Endothelial cell of umbilical vein (primary cell): ENCODE measurements at regions not wholly inside any gene's neighbourhood (a gene's known extent, or its start where the extent isn't known, plus 50 kb on each side); places are given as distances from the start of the nearest gene placed in this dataset.

Source experiments
- BruUV-seq: library from RNA; stranded (reverse); fragments of 400-500 nt; replicated peaks from 2 replicates; lab custom pipeline; 2021; lab: Mats Ljungman, UMichigan
- CTCF ChIA-PET: fragments of 300-600, 350-600 bp; sonication (Branson Sonifier 250); formaldehyde crosslinking; loops from one replicate; lab custom pipeline; 2021; ENCODE audit warnings: antibody characterized with exemption, inconsistent platforms; lab: Charles Lee
- POLR2A ChIA-PET: fragments of 300-600, 350-600 bp; sonication (Branson Sonifier 250); formaldehyde crosslinking; loops from one replicate; lab custom pipeline; 2021; ENCODE audit warnings: antibody characterized with exemption, inconsistent platforms; lab: Charles Lee
- DNase-seq: peaks from one replicate; pipeline ENCODE4 v3.0.0-alpha.2; 2011; ENCODE audit warnings: low read depth, low spot score
- FAIRE-seq: peaks from 2 replicates; lab custom pipeline; 2011; peaks lifted over from hg19 to GRCh38; lab: Jason Lieb, UNC
- H2AFZ ChIP-seq: 2 replicates; pipeline ENCODE4 v1.6.0; 2012; ENCODE audit warnings: low read depth, low read length, control low read depth, inconsistent platforms
- H3K27ac ChIP-seq: 2 replicates; pipeline ENCODE4 v1.5.1; 2011; ENCODE audit warnings: low read depth, mild to moderate bottlenecking, control low read depth, low read length, moderate library complexity; ENCODE audit not compliant: insufficient read depth
- H3K27me3 ChIP-seq, 2 experiments: 2 replicates each; pipeline versions ENCODE4 v1.6.0 to v1.6.1; 2011; ENCODE audit warnings: low read length in 2 of 2, mixed read lengths in 1 of 2; ENCODE audit not compliant: control insufficient read depth in 2 of 2, insufficient read depth in 2 of 2
- H3K36me3 ChIP-seq, 2 experiments: 2 replicates in 1 of 2; 3 replicates in 1 of 2; pipeline ENCODE4 v1.5.1; 2011; ENCODE audit warnings: low read length in 2 of 2, mild to moderate bottlenecking in 1 of 2, moderate library complexity in 1 of 2; ENCODE audit not compliant: control insufficient read depth in 2 of 2, insufficient read depth in 2 of 2; ENCODE audit errors: extremely low read depth in 1 of 2
- H3K4me1 ChIP-seq: 3 replicates; pipeline ENCODE4 v1.5.1; 2011; ENCODE audit warnings: mild to moderate bottlenecking, low read length; ENCODE audit not compliant: control insufficient read depth, insufficient read depth; ENCODE audit errors: extremely low read depth
- H3K4me2 ChIP-seq: 2 replicates; pipeline ENCODE4 v1.6.1; 2011; ENCODE audit warnings: low read length, control low read depth, mixed read lengths; ENCODE audit not compliant: insufficient read depth
- H3K4me3 ChIP-seq, 3 experiments: fragments of 200-600 bp in 1 of 3; sonication (generic), shearing (Covaris generic) in 1 of 3; replicated peaks in 1 of 3; 2 replicates each; pipeline ENCODE4 v1.5.1; 2011 to 2016; ENCODE audit warnings: control low read depth in 3 of 3, low read length in 3 of 3, mild to moderate bottlenecking in 2 of 3, inconsistent platforms in 1 of 3, low read depth in 1 of 3, moderate library complexity in 1 of 3; ENCODE audit not compliant: insufficient read depth in 1 of 3
- H3K79me2 ChIP-seq: 2 replicates; pipeline ENCODE4 v1.6.0; 2012; ENCODE audit warnings: low read length, inconsistent platforms; ENCODE audit not compliant: control insufficient read depth, insufficient read depth
- H3K9ac ChIP-seq: replicated peaks from 2 replicates; pipeline ENCODE3; 2011; ENCODE audit warnings: low read length, control low read depth; ENCODE audit not compliant: insufficient read depth; ENCODE audit errors: extremely low read depth
- H3K9me1 ChIP-seq: replicated peaks from 3 replicates; pipeline ENCODE4 v1.6.0; 2011; ENCODE audit warnings: mild to moderate bottlenecking, low read length; ENCODE audit not compliant: control insufficient read depth, insufficient read depth; ENCODE audit errors: extremely low read depth
- H3K9me3 ChIP-seq: replicated peaks from 2 replicates; pipeline ENCODE4 v1.5.1; 2012; ENCODE audit warnings: low read length, inconsistent platforms; ENCODE audit not compliant: control insufficient read depth, insufficient read depth
- H4K20me1 ChIP-seq: replicated peaks from 2 replicates; pipeline ENCODE3; 2011; ENCODE audit warnings: mild to moderate bottlenecking, low read length; ENCODE audit not compliant: control insufficient read depth, insufficient read depth; ENCODE audit errors: extremely low read depth
- CTCF ChIP-seq, 2 donors: IDR thresholded peaks; 1 replicate in 1 of 2; 2 replicates in 1 of 2; pipeline ENCODE4 v1.5.1; 2011; ENCODE audit warnings: low read length in 2 of 2, mild to moderate bottlenecking in 2 of 2, moderate library complexity in 2 of 2, control low read depth in 1 of 2, inconsistent platforms in 1 of 2, low read depth in 1 of 2; ENCODE audit not compliant: insufficient read depth in 1 of 2; ENCODE audit errors: extremely low read depth in 1 of 2
- EZH2 ChIP-seq: IDR thresholded peaks from 2 replicates; pipeline ENCODE4 v1.6.1; 2012; ENCODE audit warnings: borderline replicate concordance, low read depth, mild to moderate bottlenecking, moderate library complexity, low read length, inconsistent platforms; ENCODE audit not compliant: severe bottlenecking
- FOS ChIP-seq: IDR thresholded peaks from 2 replicates; pipeline ENCODE4 v1.6.1; 2011; ENCODE audit warnings: mild to moderate bottlenecking, low read length, moderate library complexity, borderline replicate concordance; ENCODE audit not compliant: insufficient read depth
- GATA2 ChIP-seq: IDR thresholded peaks from 2 replicates; pipeline ENCODE4 v1.7.0; 2011; ENCODE audit warnings: low read depth, mild to moderate bottlenecking, moderate library complexity, mixed read lengths, low read length; ENCODE audit not compliant: insufficient read length, insufficient read depth
- JUN ChIP-seq: IDR thresholded peaks from 2 replicates; pipeline ENCODE4 v1.6.1; 2011; ENCODE audit warnings: borderline replicate concordance, low read depth; ENCODE audit not compliant: insufficient read length, insufficient read depth
- MAX ChIP-seq: IDR thresholded peaks from 2 replicates; pipeline ENCODE4 v1.6.1; 2011; ENCODE audit not compliant: insufficient read depth, insufficient read length
- MYC ChIP-seq: IDR thresholded peaks from one replicate; pipeline ENCODE4 v1.6.1; 2011; ENCODE audit warnings: mild to moderate bottlenecking, low read depth, low read length
- POLR2A ChIP-seq: IDR thresholded peaks from 2 replicates; pipeline ENCODE4 v1.6.1; 2012; ENCODE audit warnings: low read depth, mild to moderate bottlenecking, control low read depth, low read length
- POLR2AphosphoS5 ChIP-seq: IDR thresholded peaks from 2 replicates; pipeline ENCODE4 v1.6.1; 2012; ENCODE audit warnings: low read depth, mild to moderate bottlenecking, control low read depth, low read length, moderate library complexity; ENCODE audit not compliant: insufficient read depth
- dilution Hi-C: fragments of 300-500 bp; cut with MboI; formaldehyde crosslinking; loops from one replicate; pipeline ENCODE4 v1.15.0; 2019; ENCODE audit warnings: low sequenced_read_pairs; ENCODE audit not compliant: extremely low pct_ligation_motif_present
- intact Hi-C: fragments of 100-400 bp; cut with micrococcal nuclease; formaldehyde crosslinking; loops from one replicate; pipeline ENCODE4 v1.10.0; 2022

DNA sequence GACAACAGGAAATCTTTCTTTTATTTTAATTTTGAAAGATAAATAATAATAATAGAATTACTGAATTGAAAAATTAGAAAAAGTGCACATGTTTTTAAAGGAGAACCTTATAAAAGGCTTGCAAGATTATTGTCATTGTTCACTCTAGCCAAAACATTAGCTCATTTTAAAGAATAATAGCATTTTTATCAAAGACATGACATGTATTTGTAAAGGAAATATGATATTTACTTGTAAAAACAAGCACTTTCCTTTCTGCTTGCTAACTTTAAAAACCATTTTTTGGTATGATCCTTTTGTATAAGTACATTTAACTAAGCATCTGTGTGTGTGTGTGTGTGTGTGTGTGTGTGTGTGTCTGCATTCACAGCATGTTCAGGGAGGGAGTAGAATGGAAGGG, 156.3 kb upstream of the C1orf87 start:
- DNase-seq (peak; percentile 29), FAIRE-seq (no peak)
- peaks cover 14% of the 10 kb centered on the region for H3K4me1 ChIP-seq
- TF ChIP-seq POLR2AphosphoS5 (no peak), MYC (no peak), JUN (no peak), MAX (no peak), FOS (no peak), POLR2A (no peak), EZH2 (no peak), CTCF (IDR thresholded peaks at IDR 0.05; ENCODE audit: extremely low read depth in 1 of 2, insufficient read depth in 1 of 2, low read depth in 1 of 2, low read length in 2 of 2) (no peak), GATA2 (no peak)
- no peak overlapping the region for H3K4me3 ChIP-seq
- dilution Hi-C loops (no loop called here), intact Hi-C loops (no loop called here)
- H3K79me2 ChIP-seq = no peaks in the 10 kb centered on the region
- no TSS peak for BruUV-seq
- POLR2A ChIA-PET = no interaction called here
- H3K27me3 ChIP-seq = no peaks in the 10 kb centered on the region
- no peaks in the 10 kb centered on the region for H3K9me3 ChIP-seq
- no peaks in the 10 kb centered on the region for H3K36me3 ChIP-seq
- no peaks in the 10 kb centered on the region for H3K9me1 ChIP-seq
- CTCF ChIA-PET = no interaction called here
- no peak overlapping the region for H3K9ac ChIP-seq
- no peak overlapping the region for H3K4me2 ChIP-seq
- H2AFZ ChIP-seq = no peak overlapping the region
- H3K27ac ChIP-seq = no peak overlapping the region
- no peaks in the 10 kb centered on the region for H4K20me1 ChIP-seq
